ENCODE measurements at regions not wholly inside any gene's neighbourhood (a gene's known extent, or its start where the extent isn't known, plus 50 kb on each side); places are given as distances from the start of the nearest gene placed in this dataset.

DNA sequence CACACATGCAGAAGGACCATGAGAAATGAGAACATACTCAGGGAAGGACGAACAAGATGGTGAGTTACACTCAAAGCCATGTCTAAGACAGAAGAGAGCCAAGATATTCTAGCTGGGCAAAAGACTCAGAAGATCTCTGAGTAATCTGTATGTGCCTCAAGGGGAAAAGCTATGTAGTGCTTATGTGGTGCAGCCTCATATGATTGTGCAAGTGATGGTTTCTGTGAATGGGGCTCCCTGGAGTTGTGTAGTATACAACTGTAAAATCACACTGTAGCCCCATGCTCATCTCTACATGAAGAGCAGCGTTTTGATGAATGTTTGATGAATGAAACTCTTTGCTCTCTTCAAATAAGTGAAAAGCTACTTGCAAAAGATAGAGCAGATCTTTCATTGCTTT, 57.5 kb downstream of the OSR1 start:
- no peak for DNase-seq (ENCODE audit: low read depth in 3 of 3)

DNA sequence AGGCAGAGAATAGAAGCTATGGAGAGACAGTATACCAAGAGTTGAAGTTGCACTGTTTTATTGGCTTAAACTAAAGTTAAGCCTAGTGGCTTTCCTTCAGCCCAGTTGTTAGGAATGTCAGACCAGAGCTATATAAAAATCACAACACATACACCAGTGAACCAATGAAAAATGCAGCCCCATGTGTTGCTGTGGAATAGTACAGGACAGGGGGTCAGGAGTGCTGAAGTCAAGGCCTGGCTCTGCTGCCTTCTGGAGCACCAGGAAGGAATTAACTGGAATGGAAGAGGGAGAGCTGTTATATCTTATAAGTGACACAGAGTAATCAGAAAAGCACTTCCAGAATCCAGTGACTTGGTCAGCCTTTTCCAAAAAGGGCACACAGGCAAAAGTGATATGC, 58.9 kb downstream of the OSR1 start:
- no peak for DNase-seq (ENCODE audit: low read depth in 3 of 3)

DNA sequence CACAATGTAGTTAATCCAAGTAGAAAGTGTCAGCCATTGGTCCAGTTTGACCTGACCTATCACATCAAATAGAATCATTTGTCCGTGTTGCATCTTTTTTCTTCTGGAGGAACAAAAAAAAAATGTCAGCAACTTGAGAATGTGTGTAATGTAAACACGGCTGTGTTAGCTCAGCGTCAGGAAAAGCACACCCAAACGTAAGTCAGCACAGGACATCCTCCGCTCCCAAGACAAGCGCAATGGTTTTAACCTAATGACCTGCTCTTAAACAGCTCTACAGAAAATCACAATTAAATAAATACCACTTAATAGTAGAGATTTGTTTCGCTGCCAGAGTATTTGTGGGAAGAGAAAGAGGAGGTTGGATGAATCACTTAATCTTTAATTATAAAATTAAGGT, 59.4 kb downstream of the OSR1 start:
- no peak for DNase-seq (ENCODE audit: low read depth in 3 of 3)

DNA sequence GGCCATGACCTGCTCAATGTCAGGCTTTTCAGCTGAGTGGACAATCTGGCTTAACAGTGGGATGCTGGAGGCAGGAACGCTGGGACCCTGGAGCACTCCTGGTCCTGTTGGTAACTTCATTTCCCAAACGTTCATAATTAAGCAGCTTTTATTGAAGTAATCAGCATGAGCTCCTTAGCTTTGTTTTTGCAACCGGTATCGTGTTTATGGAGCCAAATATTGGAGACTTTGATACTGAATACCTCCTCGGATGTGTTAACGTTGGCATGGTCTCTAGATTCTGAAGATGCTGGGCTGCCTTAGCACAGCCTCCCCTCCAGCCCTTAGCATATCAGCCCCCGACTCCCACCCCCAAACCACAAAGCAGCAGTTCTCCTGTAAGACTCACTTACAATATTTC, 60.7 kb downstream of the OSR1 start:
- DNase-seq (ENCODE audit: low read depth in 3 of 3): no peak

DNA sequence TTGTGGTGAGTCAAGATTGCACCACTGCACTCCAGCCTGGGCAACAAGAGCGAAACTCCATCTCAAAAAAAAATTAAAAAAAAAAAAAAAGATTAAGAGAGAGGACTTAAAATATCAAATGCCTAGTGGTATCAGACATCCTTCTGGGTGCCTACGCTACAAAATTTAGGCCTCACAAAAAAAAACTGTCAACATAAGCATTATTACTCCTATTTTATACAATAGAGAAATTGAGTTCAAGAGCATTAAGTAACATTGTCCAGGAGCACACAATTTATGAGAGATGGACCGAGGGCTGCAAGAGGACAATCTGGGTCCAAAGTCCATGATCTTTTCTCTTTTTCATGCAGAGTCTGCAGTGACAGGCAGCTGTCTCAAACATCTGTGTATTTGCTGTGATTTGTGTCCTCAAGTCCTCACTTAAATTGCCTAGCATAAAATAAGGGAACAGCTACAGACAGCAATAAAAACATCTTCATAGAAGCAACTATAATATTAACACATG, 62.4 kb downstream of the OSR1 start:
- no peak for DNase-seq (ENCODE audit: low read depth in 3 of 3)

DNA sequence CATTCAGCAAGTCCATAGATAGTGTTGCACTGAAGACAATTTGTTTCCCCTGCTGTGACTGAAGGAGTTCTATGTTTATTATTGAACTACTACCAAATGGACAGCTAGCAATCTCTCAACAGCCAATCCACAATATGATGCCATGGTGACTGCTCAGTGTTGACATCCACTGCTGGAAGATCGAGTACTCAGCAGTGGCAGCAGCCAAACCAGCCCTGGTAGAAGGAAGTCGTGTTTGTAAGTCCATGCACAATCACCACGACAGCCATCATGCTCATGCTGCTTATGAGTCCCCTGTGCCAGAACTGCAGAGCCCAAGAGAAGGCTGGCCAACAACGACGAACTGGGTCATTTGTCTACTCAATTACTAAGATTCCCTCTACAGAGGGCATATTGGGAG, 66.4 kb downstream of the OSR1 start:
- DNase-seq (ENCODE audit: low read depth in 3 of 3): no peak

DNA sequence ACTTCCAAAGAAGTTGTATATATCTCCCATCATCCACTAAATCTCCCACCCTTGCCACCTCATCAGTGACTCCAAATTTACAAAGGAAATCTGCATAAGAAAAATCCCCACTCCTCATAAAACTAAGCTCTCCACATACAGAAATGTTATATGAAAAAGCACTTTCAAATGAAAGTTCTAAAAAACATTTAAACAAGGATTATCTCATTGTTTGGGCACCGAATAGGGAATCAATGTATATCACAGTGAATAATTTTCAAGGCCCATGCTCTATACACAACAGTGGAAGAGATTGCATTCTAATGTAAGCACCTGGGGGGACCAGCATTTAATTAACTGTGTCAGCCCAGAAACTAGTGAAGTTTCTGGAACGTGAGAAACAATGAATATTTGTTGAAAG, 70.1 kb downstream of the OSR1 start:
- no peak for DNase-seq (ENCODE audit: low read depth in 3 of 3)

DNA sequence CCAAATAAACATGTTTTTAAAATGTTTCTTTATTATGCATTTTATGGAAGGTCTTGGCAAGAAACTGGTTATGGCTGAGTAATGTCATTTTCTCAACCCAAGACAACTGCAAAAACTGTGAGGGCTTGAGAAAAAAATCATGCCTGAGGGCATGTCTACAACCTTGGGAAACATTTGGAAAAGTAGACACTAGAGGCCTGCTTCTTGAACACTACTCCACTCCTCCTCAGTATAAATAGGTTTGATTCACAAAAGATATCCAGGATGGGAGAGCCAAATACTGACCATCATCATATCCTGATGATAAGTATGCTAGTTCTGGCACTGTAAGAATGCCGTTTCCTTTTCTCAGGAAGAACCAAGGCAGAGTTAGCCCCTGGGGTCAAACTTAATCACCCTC, 71.1 kb downstream of the OSR1 start:
- no peak for DNase-seq (ENCODE audit: low read depth in 3 of 3)

DNA sequence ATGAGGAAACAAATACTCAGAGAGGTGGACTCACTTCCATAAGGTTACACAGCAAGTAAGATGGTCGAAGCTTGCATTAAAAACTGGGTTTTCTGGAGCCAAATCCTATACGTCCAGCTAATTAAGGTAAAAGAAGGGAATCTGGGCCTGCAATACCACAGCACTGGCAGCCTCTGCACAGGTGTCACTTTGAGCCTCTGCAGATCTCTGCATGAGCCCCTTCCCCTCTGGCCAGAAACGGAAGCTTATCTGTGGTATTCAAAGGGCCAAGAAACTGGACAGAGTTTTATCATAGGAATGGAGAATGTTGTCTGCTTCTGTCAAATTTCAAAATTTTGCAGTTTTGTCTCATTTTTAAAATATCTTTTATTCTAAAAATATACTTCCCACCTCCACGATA, 76.1 kb downstream of the OSR1 start:
- DNase-seq (ENCODE audit: low read depth in 3 of 3): no peak

DNA sequence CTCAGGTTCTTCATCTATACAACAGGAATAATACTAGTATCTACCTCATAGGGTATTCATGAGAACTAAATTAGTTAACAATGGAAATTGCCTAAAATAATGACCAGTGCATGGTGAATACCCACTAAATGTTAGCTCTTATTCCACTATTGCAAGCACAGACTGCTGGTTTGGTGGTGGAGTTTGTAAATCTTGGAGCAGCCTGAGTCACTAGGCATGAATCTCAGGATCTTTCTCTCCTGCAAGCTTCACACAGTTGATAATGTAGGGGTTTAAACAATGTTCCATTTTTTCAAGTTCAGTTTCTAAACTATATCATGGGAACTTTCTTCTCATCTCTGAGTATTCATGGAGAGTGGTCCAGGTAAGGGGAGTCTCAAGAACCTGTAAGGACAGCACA, 84.0 kb downstream of the OSR1 start:
- no peak for DNase-seq (ENCODE audit: low read depth in 3 of 3)

DNA sequence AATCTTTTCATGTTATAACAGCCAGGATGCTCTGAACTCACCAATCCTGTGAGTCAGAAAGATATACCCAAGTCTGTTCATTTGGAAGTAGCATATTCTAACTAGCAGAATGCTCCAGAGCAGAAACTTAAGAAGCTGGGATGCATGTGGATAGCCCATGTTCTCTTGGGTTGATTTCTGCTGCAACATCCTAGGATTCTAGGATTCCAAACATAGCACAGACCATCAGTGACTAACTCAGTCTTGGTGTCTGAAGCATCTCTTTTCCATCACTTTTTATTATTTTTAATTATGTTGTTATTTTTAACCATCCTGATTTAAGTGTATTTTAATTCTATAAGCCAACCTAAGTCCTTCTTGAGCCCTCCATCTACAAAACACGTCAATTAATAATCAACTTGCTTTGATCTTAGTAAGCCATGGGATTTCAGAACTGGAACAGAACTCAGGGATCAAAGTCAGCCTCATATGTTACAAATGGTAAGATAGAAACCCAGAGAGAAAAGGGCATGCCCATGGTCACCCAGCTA, 85.4 kb downstream of the OSR1 start:
- DNase-seq (ENCODE audit: low read depth in 3 of 3): no peak

DNA sequence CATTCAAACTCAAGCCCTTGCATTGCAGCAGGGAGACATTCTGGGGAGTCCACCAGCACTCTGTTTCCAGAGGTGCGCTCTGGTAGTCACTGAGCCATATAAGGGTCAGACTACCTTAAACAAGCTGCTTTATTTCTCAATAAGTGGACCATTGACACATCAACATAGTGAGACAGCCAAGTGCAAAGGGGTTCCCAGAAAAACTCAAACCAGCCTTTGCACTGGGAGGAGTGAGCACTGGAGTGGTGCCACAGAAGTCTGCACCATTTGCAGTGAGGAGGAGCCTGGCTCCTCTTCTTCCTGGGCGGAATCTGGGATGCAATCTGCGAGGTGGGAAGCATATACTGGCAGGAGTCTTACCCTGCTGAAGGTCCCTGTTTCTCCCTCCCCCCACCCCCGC, 86.4 kb downstream of the OSR1 start:
- DNase-seq (ENCODE audit: low read depth in 3 of 3): no peak

DNA sequence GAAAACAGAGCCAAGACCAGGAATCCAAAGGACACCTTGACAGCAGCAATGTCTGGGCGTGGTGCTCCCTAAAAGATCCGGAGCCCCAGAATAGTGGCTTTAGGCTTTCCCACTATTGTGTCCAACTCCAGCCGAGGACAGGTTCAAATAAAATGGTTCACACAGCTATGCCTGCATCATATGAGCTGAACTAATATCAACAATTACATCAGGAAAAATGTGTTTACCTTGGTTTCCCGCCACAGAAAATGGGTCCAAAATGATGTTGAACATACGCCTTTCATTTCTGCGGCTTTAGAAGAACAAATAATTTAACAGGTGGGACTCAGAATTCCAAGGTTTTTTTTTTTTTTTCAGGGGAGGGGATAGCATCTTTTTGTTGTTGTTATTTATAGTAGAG, 93.6 kb downstream of the OSR1 start:
- DNase-seq (ENCODE audit: low read depth in 3 of 3): no peak

DNA sequence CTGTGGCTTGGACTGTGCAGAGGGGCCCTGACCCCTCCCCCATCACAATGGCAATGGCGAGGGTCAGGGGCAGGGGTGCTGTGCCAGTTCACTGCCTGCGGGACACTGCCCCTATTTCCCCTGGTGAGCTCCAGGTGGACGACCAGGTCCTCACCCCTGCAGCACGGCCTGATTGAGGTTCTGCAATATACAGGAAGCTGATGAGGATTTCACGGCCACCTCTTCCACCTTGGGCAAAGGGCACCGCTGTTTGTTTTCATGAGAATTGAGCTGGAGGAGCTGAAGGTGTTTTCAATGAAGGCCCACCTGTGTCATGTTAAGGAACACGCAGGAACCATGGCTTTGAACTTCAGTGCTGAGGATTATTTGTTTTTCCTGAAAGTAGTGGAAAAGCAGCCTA, 96.3 kb downstream of the OSR1 start:
- no peak for DNase-seq (ENCODE audit: low read depth in 3 of 3)

DNA sequence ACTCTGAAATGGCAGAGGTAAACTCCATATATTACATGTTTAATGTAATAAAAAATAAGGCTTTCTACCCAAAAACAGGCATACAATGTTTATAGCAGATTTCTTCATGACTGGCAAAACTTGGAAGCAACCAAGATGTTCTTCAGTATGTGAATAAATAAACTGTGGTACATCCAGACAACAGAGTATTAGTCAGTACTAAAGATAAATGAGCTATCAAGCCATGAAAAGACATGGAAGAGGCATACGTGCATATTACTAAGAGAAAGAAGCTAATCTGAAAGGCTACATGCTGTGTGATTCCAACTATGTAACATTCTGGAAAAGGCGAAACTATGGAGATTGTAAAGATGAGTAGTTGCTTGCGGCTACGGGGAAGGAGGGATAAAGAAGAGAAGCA, 97.4 kb downstream of the OSR1 start:
- no peak for DNase-seq (ENCODE audit: low read depth in 3 of 3)

DNA sequence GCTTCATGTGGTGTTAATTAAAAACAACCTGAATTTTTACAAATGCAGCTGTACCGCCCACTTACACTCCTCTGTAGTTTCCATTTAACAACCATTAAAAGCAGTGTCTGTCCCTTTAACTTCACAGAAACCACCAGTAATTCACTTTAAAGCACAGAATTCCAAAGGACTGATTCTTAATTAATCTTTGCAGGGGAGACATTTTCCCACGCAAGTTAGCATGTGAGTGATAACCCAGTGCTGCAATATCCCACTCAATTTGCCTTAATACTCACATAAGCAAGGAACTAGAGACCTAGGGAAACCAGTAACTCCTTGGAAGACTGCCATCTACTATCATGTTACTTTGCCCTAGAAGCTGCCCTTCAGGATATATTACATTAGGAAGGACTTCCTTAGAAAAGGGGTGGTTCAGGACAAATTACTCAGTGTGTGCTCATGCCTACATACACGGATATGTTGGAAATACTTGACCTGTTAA, 102.3 kb downstream of the OSR1 start:
- DNase-seq (ENCODE audit: low read depth in 3 of 3): no peak

DNA sequence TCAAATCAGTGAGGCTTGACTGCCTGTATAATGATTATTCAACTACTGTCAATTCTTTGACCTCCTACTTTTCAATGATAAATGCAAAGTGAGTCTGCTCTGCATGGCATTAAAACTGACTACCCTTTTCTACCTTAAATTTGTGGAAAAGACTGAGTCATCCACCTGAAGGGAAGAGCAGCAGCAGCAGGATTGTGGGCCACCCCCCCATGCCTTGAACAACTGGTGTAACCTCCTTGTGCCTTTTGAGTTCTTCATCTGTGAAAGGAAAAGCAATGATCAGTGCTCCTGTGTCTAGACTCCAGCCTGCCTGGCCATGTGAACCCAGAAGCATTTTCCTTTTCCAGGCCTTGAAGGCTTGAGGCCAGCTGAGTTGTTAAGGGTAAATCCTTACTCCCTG, 102.9 kb downstream of the OSR1 start:
- DNase-seq (ENCODE audit: low read depth in 3 of 3): no peak

DNA sequence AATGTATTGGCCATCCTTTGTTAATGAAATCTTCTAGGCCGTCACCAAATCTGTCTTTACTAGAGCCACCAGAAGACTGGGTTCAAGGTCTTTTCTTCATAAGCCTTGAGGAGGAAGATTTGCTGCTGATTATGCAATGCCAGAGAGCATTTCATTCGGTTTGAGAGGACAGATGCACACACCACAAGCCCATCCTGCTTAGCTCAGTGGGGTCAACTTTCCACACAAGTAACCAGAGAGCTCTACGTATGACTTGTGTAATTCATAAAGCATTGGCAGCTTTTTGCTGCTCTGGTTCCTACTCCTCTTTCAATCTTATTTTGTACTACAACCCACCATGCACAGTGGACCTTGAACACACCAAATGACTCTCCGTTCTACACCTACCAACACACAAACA, 106.9 kb downstream of the OSR1 start:
- no peak for DNase-seq (ENCODE audit: low read depth in 3 of 3)

DNA sequence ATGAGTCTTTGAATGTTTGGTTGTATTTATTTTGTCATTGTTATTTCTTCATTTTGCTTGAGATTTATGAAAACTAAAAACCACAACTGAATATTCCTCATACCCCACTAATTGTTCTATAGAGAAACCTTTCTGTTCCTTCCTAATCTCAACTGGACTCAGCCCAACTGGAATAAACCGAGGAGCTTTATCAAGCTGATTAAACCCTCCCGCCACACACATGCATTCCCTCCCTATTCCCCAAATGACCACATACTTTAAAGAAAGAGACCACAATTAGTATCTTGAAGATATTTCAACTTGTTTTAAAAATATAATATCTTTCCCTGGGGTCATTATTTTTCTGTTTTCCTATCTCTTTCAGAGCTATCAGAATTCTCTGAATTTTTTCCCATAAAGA, 107.5 kb downstream of the OSR1 start:
- no peak for DNase-seq (ENCODE audit: low read depth in 3 of 3)

DNA sequence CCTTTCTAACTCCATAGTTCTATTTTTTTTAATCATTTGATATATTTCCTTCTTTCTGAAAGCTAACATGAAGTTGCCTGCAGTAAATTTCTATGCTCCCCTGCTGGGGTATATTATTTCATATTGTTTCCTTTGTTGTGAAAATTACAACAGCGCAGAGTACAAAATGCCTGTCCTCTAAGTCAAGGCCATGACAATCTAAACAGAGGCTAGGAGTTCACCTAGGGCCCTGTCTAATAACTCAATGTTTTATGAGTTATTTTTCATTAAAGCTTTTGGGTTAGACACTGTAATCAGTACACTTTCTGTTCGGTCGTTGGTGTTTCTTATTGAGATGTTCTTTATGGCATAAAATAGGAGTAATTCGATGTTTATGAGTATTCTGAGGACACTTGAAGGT, 111.2 kb downstream of the OSR1 start:
- no peak for DNase-seq (ENCODE audit: low read depth in 3 of 3)

DNA sequence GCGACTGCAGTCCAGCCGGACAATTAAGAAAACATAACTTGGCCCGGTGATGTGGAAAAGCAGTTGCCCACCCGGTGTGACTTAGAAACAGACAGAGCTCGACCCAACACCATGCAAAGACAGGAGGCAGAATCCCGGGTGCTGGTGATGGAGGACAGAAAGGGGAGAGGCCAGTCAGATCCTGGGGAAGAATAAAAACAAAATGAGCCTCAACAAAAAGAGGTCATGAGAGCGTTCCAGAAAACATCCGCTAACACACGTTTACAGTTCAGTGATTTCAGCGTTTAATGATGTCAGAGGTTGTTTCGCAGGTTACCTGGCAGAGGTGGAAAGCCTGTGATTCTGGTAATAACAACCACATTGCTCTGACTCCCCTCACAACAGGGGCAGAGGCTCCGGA, 111.9 kb downstream of the OSR1 start:
- DNase-seq (ENCODE audit: low read depth in 3 of 3): no peak

DNA sequence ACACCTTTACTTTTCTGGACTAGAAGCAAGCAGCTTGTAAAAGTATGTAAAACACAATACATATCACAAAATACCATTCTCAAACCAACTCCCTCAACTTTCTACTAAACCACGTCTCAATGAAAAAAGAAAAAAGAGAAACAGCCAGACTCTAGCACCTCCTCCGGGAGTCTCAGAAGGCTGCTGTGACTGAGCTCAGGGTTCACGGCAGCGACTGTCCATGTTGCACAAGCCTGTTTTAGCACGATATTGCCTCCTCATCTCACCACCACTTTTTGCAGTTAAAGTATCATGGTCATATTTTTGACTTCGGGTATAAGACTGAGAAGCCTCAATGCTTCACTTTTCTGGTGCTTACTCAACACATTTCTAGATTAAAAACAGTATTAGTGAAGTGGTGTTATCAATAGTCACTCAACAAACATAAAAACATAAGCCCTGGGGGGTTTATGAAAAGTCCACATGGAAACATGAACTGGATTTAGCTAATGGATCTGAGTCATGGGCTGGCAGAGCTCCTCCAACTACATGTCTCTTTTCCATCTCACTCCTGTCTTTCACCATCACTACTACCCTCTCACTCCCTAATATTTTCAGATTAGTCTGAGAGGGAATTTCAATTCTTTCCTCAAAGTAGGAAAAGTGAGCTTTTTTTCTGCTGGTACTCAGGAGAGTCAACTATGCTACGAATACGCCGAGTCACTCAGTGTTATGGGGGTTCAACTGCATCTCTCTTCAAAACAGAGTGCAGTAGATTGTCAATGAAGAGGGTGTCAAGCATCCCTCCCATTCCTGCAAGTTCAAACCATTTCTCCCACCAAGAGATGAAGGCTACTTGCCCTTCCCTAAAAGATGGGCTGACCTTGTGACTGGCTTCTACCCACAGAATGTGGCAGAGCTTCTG, 113.7 kb downstream of the OSR1 start:
- DNase-seq (ENCODE audit: low read depth in 3 of 3): no peak

DNA sequence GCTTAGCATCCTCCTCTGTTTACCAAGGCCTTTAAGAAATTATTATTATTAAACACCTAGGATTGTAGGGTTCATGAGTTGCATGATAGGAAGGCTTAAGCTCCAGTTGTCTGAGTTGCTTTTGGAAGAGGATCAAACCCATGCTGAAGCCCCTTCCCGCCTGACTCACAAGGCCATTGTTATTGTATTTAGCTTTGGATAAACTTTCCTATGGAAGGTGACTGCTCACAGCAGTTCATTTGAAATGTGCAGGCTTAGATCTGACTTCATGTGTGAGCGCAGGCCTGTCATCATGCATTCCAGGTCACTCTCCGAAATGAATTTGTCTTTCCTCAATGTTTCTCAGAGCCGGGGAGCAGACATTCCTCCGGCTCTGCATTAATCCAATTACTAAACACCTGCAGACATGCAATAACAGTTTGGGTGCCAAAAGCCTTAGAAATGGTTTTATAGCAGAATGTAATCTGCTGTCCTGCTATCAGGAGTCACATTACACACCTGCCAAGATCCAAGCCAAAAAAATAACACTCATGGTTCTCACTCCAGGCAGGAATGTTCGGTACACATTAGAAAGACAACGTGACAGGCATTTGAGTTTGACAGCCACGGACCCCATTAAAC, 119.9 kb downstream of the OSR1 start:
- no peak for DNase-seq (ENCODE audit: low read depth in 3 of 3)
